DMS79 treated with DMSO at 0.1 percent for 48 hours (cell line): ENCODE measurements at regions not wholly inside any gene's neighbourhood (a gene's known extent, or its start where the extent isn't known, plus 50 kb on each side); places are given as distances from the start of the nearest gene placed in this dataset.

Source experiments
- DNase-seq: peaks from one replicate; lab custom pipeline; 2025; lab: John Stamatoyannopoulos, UW

GRCh38 chr5:165094782-165095181, 1589.4 kb downstream of the MAT2B start:
- no peak for DNase-seq

DNA sequence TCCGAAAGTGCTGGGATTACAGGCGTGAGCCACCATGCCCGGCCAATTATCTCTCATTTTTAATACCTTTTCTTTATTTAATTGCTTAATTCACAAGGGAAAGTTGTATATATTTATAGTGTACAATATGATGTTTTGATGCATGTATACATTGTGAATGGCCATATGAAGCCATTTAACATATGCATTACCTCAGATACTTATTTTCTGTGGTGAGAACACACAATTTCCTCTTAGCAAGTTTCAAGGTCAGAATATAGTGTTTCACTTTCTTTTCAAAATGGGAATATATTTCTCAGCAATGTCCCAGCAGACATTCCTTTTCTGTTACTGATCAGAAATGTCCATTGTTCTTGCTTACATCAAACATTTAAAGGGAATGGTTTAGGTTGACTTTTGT, 1596.3 kb downstream of the MAT2B start:
- DNase-seq, result no peak

- no peak for DNase-seq
Measured at GRCh38 chr5:165104611-165105010, 1599.2 kb downstream of the MAT2B start.

GRCh38 chr5:165108809-165109208, 1603.4 kb downstream of the MAT2B start:
- no peak for DNase-seq

DNA sequence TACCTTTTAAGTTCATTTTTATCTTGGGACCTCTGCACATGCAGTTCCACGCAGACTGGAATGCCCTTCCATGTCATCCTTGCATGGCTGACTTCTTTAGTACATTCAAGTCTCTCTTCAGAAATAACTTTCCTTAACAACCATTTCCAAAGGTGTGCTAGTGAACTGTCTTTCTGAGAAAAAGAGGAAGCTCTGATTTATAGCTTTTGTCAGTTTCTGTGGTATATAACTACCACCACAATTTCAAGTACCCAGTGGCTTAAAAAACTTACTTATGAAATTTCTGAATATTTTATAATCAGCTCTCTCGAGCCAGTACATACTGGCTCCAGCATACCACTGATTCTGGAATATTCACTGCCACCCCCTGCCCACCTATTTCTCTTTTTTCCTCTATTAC, 1613.8 kb downstream of the MAT2B start:
- no peak for DNase-seq

DNA sequence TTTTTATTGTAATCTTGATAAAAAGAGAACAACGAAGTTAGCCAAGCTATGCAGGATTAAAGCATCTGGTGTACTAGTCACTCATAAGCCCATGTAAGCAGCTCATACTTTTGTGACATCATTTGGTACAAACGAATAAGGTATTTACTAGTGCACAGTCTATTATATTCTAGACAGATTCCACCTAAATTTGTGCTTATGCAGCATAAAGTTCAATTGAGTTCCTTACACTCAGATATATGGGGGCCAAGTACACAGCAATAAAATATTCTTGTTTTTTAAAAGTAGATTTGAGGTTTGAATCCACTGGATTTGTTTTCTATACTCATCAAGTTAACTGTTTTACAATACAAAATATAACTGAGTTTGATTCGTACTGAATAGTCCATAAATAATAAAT, 1621.2 kb downstream of the MAT2B start:
- DNase-seq, result no peak

DNA sequence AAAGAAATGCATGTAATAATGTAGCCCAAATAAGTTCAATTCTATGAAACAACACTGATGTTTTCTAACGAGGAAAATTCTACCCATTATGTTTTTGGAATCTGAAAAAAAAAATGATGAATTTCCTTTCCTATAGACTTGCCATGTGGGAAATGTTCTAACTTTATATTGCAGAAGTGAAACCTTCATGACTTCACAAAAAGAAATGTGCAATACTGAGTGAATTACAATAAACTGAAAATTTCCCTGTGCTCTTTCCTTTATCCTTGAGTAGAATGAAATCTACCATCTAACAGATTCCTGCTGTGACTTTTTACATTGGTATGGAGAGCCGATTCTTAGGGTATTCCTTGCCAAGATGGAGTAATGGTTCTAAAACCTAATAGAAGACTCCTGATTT, 1622.5 kb downstream of the MAT2B start:
- no peak for DNase-seq

DNA sequence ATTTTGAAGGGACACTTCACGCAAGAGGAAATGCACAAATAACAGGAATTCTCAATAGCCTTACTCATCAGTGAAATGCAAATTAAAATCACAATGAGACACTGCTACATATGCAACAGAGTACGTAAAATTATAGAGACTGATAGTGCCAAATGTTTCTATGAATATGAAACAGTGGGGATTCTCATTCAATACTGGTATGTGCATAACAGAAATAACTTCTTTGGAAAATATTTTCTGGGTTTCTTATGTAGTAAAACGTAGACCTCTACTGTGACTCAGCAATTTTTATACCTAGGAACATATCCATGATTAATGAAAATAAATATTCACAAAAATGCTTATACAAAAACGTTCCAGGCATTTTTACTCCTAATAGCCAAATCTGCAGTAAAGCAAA, 1625.2 kb downstream of the MAT2B start:
- no peak for DNase-seq

- DNase-seq, result no peak
Measured at GRCh38 chr5:165134155-165134554, 1628.7 kb downstream of the MAT2B start.

DNA sequence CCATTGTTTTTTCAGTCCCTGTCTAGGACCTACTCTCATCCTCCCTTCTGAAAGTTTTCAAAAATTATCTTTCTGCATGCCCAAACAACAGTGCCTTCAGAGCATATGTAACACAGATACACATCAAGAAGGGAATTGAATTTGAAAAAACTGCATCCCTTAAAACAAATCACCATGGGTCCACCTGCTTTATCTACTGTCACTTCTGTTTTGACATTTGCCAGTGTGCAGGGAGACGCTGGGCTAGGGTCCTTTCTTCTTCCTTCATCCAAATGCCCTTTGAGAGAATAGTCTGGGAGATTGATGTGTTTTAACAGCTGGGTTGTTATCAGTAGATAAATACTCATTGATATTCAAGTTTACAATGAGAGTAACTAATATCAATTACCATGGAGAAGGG, 1630.1 kb downstream of the MAT2B start:
- no peak for DNase-seq

- DNase-seq, result no peak
Measured at GRCh38 chr5:165137701-165138100, 1632.3 kb downstream of the MAT2B start.

- DNase-seq, result no peak
Measured at GRCh38 chr5:165138236-165138635, 1632.8 kb downstream of the MAT2B start.

DNA sequence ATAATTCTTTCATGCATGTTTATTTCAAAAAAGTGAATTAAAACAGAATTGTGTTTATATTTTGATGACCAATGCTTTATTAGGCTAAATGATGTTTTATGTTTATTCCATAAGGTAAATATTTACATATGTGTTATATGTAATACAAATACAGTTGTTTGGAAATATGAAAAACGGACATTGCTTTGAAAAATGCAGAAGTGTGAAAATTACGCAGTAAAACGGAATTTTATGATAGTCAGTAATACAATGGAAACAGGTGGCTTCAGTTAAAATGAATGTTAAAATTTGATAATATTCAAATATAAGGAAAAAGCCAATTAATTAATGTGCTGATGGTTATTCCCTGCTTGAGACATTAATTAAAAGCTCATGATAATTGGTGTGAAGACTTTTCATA, 1633.8 kb downstream of the MAT2B start:
- no peak for DNase-seq

DNA sequence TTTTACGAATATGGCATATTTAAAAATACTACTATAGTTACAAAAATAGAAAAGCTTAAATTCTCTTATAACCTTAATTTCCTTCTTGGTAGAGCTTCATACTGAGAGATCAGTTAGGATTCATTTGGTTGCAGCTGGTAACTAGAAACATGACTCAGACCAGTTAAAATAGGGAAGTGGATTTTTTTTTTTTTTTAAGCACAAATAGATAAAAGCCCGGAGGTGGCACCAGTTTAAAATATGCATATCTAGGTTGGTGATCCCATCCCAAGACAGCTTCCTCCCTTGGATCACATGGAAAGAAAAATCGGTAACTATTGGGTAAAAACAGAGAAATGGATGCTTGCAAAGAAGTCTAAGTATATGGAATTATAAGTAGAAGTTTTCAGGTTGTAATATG, 1634.3 kb downstream of the MAT2B start:
- DNase-seq, result no peak

DNA sequence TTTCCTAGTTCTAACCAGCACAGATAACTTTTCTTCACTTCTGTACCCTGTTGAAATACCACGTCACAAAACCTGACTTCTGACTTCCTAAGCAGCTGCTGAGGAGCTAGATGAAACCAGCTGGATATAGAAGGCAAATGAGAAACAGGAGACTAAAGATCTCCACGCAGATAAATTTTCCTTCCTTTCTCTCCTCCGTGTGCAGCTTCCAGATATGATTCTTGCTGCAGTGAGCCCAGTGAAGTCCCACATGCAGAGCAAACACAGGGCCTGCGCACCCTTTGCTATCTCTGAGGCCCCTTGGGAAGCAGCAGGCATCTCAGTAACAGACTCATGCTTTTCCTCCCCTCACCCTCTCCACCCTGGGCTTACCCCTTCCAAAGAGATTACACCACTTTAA, 1638.3 kb downstream of the MAT2B start:
- DNase-seq, result no peak

- DNase-seq, result no peak
Measured at GRCh38 chr5:165149431-165149830, 1644.0 kb downstream of the MAT2B start.

GRCh38 chr5:165152058-165152457, 1646.6 kb downstream of the MAT2B start:
- DNase-seq, result no peak

DNA sequence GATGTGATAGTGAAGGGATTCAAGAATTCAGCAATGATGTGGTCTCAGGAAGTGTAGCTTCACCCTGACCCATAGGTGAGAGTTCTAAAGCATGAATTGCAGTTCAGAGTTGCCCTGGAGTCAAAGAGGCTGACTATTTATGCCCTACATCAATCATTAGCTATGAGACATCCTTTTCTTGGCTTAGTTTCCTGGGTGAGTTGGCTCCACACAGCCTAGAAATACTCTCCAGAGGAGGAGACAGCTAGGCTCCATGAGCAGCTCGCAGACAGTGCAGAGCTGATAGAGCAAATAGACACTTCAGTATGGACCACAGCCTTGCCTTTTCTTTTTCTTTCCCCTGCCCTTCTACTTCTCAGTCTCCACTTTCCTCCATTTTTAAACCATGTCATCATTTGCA, 1651.8 kb downstream of the MAT2B start:
- DNase-seq, result no peak

DNA sequence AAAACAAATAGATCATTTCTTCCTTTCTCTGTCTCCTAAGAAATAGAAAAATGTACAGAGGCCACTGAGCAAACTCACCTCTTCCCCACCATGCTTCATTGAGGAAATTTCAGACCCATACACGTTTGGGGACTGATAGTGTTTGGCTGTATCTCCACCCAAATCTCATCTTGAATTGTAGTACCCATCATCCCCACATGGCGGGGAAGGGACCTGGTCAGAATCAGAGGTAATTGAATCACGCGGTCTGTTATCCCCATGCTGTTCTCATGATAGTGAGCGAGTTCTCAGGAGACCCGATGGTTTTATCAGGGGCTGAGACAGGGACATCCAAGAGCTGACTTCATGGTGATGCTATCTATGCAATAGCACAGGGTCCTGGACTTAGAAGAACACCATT, 1655.8 kb downstream of the MAT2B start:
- no peak for DNase-seq

DNA sequence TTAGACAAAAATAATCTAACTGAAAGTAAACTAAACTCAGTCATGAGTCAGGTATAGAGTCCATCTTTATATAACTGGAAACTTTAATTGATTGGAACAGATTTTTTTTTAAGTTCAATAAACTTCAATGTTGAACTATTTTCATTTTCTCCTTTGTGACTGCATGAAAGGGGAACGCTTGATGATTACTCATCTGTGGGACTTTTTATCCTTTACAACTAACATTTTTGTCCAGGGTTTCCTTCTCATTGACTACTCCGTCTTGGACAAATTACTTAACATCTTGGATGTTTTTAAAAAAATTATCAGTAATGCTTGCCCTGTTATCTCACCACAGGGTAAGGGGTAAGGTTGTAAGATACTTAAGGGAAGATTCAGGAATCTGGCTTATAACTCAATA, 1658.4 kb downstream of the MAT2B start:
- no peak for DNase-seq

GRCh38 chr5:165173651-165174050, 1668.2 kb downstream of the MAT2B start:
- no peak for DNase-seq

DNA sequence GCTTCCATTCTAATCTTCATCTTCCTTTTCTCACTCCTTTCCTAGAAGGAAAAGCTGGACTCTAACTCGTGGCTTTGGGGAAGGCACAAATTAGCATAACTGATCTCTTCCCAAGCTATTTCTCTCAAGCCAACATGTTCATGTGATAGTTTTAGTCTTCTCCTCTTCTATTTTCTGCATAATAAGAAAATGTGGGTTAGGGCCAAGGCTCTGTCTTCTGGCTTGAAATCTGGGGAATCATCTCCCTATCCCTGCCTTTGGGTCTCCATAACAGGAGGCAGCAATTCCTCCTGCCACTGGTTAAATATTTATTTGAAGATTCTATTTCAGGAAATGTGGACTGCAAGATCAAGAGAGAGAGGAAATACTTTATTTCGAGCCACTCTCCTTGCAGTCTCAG, 1669.6 kb downstream of the MAT2B start:
- DNase-seq, result no peak

- no peak for DNase-seq
Measured at GRCh38 chr5:165184183-165184582, 1678.8 kb downstream of the MAT2B start.

DNA sequence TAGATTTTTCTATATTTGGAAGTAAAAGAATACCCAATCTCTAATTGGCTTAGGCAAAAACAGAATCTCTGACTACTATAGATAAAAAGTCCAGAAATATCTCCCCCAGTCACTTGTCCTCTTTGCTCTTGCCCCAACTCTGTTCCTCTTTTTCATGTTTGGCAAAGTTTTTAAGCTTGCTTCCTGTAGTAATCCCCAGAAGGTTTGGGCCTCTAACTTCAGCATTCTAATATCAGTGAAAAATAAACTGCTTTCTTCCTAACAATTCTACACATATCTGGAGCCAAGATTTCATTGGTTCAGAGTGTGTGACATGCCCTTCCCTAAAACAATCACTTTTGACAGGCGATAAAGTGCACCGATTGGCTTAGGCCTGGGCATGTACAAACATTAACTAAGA, 1680.3 kb downstream of the MAT2B start:
- DNase-seq, result no peak

- no peak for DNase-seq
Measured at GRCh38 chr5:165187815-165188214, 1682.4 kb downstream of the MAT2B start.
